Mammary epithelial cell (primary cell): ENCODE measurements at regions not wholly inside any gene's neighbourhood (a gene's known extent, or its start where the extent isn't known, plus 50 kb on each side); places are given as distances from the start of the nearest gene placed in this dataset.

ENCODE experiments used
- EZH2 ChIP-seq: IDR thresholded peaks from 2 replicates; pipeline ENCODE4 v1.6.1; 2012; ENCODE audit warnings: low read length, inconsistent platforms, borderline replicate concordance
- TF ChIP-seq, protein P1 (sequence below), 2 donors: IDR thresholded peaks in 1 of 2; conservative IDR thresholded peaks in 1 of 2; 2 replicates each; pipeline ENCODE4 v1.5.1; 2011 to 2012; ENCODE audit warnings: inconsistent platforms in 2 of 2, low read length in 2 of 2, mild to moderate bottlenecking in 2 of 2, control low read depth in 1 of 2, low read depth in 1 of 2; ENCODE audit not compliant: insufficient read depth in 1 of 2; ENCODE audit errors: extremely low read depth in 1 of 2

DNA sequence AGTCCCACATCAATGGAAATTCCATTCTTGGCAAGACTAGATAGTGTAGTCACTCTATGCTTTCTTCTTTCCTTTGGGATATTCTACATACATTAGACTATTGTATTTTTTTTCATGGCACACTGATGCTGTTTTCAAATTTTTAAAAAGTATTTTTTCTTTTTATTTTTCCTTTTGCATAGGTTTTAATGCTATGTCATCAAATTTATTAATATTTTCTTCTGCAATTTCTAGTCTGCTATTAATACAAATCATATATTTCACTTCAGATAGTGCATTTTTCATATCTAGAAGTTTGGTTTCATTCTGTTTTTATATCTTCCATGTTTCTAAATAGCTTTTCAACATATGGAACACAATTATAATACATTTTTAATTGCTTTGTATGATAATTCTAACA lies 2050.1 kb upstream of the PRR20A start:
- no peak for TF ChIP-seq EZH2
- TF ChIP-seq, protein P1, sequence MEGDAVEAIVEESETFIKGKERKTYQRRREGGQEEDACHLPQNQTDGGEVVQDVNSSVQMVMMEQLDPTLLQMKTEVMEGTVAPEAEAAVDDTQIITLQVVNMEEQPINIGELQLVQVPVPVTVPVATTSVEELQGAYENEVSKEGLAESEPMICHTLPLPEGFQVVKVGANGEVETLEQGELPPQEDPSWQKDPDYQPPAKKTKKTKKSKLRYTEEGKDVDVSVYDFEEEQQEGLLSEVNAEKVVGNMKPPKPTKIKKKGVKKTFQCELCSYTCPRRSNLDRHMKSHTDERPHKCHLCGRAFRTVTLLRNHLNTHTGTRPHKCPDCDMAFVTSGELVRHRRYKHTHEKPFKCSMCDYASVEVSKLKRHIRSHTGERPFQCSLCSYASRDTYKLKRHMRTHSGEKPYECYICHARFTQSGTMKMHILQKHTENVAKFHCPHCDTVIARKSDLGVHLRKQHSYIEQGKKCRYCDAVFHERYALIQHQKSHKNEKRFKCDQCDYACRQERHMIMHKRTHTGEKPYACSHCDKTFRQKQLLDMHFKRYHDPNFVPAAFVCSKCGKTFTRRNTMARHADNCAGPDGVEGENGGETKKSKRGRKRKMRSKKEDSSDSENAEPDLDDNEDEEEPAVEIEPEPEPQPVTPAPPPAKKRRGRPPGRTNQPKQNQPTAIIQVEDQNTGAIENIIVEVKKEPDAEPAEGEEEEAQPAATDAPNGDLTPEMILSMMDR (conservative IDR thresholded peaks at IDR 0.05 in 1 of 2, IDR thresholded peaks at IDR 0.05 in 1 of 2; ENCODE audit: extremely low read depth in 1 of 2, insufficient read depth in 1 of 2, low read depth in 1 of 2, low read length in 2 of 2): no peak
